Effector memory CD4-positive, alpha-beta T cell (primary cell): ENCODE measurements at regions not wholly inside any gene's neighbourhood (a gene's known extent, or its start where the extent isn't known, plus 50 kb on each side); places are given as distances from the start of the nearest gene placed in this dataset.

Source experiments
- DNase-seq, 3 donors: peaks; one replicate each; pipeline ENCODE4 v3.0.0-alpha.2; 2020
- H3K27ac ChIP-seq: 2 replicates; pipeline ENCODE4 v1.7.0; 2013; ENCODE audit warnings: mild to moderate bottlenecking, low read length, moderate library complexity; ENCODE audit not compliant: insufficient read depth, poor library complexity, severe bottlenecking
- H3K27me3 ChIP-seq: replicated peaks from 2 replicates; pipeline ENCODE4 v1.7.0; 2013; ENCODE audit warnings: mild to moderate bottlenecking, low read length; ENCODE audit not compliant: insufficient read depth, control insufficient read depth, poor library complexity, severe bottlenecking
- H3K36me3 ChIP-seq: 2 replicates; pipeline ENCODE4 v1.7.0; 2013; ENCODE audit warnings: mild to moderate bottlenecking, low read length, moderate library complexity; ENCODE audit not compliant: control insufficient read depth, insufficient read depth
- H3K4me1 ChIP-seq: 2 replicates; pipeline ENCODE4 v1.7.0; 2013; ENCODE audit warnings: low read length, mild to moderate bottlenecking; ENCODE audit not compliant: control insufficient read depth, insufficient read depth, poor library complexity, severe bottlenecking
- H3K4me3 ChIP-seq: 2 replicates; pipeline ENCODE4 v1.7.0; 2013; ENCODE audit warnings: low read length, low read depth, mild to moderate bottlenecking; ENCODE audit not compliant: insufficient read depth, poor library complexity, severe bottlenecking
- H3K9me3 ChIP-seq: 2 replicates; pipeline ENCODE4 v1.7.0; 2013; ENCODE audit warnings: mild to moderate bottlenecking, low read length, moderate library complexity; ENCODE audit not compliant: control insufficient read depth

DNA sequence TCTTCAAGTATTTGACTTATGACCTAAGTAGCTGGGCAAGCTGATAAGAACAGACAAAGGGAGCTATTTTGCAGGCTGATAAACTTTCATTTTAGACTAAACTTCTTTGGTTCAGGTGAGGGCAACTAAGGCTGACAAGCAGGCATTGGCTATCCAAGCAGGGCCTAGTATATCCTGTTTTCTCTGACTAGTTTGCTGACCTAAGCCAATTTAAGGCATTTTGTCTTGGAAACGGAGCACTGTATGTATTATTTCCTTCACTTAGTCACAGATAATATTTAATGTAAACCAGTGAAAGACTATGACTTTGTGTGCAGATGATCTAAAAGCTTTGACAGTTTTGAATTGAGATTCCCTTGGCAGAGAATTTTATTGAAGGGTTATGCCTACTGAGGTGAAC is 172.5 kb downstream of the POU4F1 start:
- DNase-seq: no peak
- no peak overlapping the region for H3K27ac ChIP-seq
- H3K4me1 ChIP-seq: no peaks in the 10 kb centered on the region
- H3K9me3 ChIP-seq: no peaks in the 10 kb centered on the region
- no peaks in the 10 kb centered on the region for H3K36me3 ChIP-seq
- H3K4me3 ChIP-seq: no peak overlapping the region
- H3K27me3 ChIP-seq: no peaks in the 10 kb centered on the region

DNA sequence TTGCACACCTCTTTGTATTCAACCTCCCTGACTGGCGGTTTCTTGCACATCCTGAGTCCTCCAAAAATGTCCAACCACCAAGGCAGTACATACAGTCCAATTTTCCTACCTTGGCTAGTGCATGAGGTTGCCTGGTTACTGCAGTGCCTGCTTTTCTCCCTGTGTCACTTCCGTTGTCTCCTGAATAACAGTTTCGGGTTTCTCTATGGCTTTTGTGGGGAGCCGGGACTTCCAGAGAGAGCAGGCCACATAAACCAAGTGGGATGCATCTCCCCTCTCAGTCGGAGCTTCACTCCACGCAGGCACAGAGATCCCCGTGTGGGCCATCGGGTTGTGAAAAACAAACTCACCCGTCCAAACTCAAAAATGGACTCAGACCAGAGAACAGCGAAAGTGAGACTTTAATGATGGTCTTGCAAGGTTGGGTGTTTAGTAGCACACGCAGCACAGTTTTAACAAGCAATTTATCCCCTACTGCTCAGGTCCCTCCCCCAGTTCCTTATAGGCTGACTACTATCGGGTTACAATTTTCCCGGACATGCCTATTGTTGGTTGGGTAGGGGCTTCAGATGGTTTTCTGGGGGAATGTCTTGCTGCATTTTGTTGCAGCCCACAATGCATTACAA is 173.1 kb downstream of the POU4F1 start:
- Histone ChIP-seq H3K27me3 (no peaks in the 10 kb centered on the region), H3K9me3 (no peaks in the 10 kb centered on the region), H3K27ac (no peak overlapping the region), H3K4me1 (no peaks in the 10 kb centered on the region), H3K36me3 (no peaks in the 10 kb centered on the region), H3K4me3 (no peak overlapping the region)
- DNase-seq: no peak

DNA sequence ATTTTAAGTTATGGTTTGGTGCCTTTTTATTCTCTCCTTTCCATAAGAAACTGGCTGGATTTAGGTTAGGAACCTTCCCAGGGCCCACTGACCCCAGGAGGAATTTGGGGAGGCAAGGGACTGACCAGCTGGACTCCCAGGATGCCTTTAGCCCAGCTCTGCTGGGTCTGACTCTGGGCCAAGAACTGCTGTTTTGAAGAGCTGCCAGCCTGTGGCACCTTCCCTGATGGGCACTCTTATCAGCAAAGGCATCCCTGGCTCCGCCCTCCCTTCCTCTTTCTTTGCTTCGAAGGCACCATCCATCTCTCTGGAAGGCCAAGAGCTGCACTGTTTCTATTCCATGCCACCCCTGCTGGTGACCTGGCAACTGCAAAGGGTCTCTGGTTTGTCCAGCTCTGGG is 174.7 kb downstream of the POU4F1 start:
- DNase-seq: no peak
- Histone ChIP-seq H3K4me3 (no peak overlapping the region), H3K9me3 (no peaks in the 10 kb centered on the region), H3K27me3 (no peaks in the 10 kb centered on the region), H3K36me3 (no peaks in the 10 kb centered on the region), H3K4me1 (no peaks in the 10 kb centered on the region), H3K27ac (no peak overlapping the region)

DNA sequence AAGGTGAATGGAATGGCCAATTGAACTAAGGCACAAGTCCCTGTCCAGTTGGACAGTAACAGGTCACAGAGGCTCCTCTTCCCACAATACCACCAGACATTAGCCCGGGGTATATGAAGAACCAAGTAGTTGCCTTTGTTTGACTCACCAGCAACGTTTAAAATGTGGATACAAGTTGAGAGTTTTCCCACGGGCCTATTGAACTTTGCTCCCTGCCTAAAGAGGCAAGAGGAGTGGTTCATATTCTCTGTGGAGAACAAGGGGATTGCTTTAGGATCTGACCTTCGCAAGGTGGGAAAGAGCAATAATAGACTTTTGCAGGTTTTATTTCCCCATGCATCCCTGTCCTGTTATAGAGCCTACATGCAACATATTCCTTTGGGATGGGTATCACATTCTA is 177.2 kb downstream of the POU4F1 start:
- H3K36me3 ChIP-seq: no peaks in the 10 kb centered on the region
- H3K4me1 ChIP-seq: no peaks in the 10 kb centered on the region
- no peak overlapping the region for H3K27ac ChIP-seq
- no peaks in the 10 kb centered on the region for H3K27me3 ChIP-seq
- H3K4me3 ChIP-seq: no peak overlapping the region
- DNase-seq: no peak
- H3K9me3 ChIP-seq: no peaks in the 10 kb centered on the region

DNA sequence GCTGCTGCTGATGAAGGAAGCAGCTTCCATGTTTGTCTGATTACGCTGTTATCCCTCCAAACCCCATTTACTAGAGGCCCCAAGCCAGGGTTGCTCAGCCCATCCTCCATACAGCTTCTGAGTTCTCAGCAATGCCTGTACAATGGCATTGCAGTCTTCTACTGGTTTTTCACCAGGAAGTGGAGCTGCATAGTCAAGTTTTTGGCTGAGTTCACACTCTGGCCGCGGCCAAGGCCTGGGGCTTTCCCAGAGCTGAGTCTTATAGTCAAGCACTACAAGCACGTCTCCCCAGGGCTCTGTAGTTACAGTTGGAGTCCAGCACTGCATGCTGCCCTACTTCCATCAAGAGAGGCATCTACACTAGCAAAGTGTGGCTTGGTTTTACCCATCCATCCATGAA is 182.5 kb downstream of the POU4F1 start:
- H3K36me3 ChIP-seq: no peaks in the 10 kb centered on the region
- H3K9me3 ChIP-seq: no peaks in the 10 kb centered on the region
- no peaks in the 10 kb centered on the region for H3K4me1 ChIP-seq
- no peaks in the 10 kb centered on the region for H3K27me3 ChIP-seq
- no peak for DNase-seq
- no peak overlapping the region for H3K4me3 ChIP-seq
- no peak overlapping the region for H3K27ac ChIP-seq

DNA sequence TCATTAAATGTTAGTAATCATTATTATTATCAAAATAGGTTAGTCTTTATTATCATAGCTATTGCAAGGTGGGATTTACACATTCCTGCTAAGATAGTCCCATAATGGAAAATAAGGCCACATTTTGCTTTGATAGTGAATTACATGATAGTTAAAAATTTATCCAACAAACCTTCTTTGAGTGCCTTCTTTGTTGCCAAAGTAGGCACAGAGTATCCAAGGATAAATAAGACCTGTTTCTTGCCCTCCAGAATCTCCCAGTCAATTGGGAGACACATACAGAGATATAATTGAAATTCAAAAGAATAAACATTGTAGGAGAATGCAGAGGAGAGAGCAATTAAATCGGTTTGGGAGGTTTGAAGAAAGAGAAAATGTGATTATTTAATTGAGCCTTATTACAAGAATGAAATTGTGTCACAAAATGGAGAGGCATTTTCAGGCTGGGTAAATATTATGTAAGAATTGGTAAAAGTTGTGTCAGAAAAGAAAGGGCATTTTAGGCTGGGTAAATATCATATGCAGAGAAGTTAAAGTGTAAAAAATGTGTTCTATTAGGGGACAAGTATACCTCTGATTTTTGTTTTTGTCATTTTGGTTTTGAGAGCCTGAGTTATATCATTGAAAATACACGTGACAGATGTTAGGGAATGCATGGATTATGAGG is 189.3 kb downstream of the POU4F1 start:
- H3K9me3 ChIP-seq: no peaks in the 10 kb centered on the region
- no peak overlapping the region for H3K27ac ChIP-seq
- DNase-seq: no peak
- H3K4me1 ChIP-seq: no peaks in the 10 kb centered on the region
- no peaks in the 10 kb centered on the region for H3K27me3 ChIP-seq
- no peaks in the 10 kb centered on the region for H3K36me3 ChIP-seq
- no peak overlapping the region for H3K4me3 ChIP-seq

DNA sequence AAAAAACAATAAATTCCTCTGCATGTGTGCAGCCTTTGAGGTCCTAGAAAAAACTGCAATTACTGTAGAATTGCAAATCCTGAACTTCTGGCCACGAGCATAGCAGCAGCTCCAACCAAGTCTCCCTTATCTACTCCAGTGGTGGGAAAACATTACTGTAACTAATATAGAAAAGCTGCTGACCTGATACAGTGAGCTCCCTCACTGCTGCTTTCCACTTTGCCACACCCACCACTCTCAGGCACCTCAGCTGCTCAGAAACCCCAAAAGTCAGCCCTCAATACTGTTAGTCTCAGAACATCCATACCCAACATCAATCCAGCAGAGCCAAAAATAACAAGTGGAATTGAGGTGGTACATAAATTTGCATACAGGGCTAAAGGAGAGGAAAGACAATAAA is 192.5 kb downstream of the POU4F1 start:
- DNase-seq: no peak
- Histone ChIP-seq H3K27me3 (no peaks in the 10 kb centered on the region), H3K4me1 (no peaks in the 10 kb centered on the region), H3K4me3 (no peak overlapping the region), H3K9me3 (no peaks in the 10 kb centered on the region), H3K27ac (no peak overlapping the region), H3K36me3 (no peaks in the 10 kb centered on the region)

DNA sequence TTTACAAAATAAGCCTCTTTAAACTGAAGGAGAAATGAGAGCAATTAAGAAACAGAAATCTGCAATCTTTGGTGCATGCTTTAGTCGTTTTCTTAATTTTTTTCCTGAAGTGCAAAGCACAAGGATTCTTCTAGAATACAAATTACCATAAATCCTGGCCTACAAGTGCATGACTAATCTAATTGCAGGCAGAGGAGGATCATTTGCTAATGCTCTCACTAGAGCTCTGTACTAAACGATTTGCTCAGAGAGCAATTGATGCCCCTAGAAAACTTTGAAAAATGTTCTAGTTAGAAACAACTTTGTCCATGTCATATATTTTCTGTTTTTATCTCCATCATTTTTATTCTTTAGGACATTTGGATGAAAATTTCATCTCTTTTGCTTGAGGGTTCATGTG is 193.2 kb downstream of the POU4F1 start:
- Histone ChIP-seq H3K27me3 (no peaks in the 10 kb centered on the region), H3K4me3 (no peak overlapping the region), H3K27ac (no peak overlapping the region), H3K36me3 (no peaks in the 10 kb centered on the region), H3K4me1 (no peaks in the 10 kb centered on the region), H3K9me3 (no peaks in the 10 kb centered on the region)
- DNase-seq: no peak

DNA sequence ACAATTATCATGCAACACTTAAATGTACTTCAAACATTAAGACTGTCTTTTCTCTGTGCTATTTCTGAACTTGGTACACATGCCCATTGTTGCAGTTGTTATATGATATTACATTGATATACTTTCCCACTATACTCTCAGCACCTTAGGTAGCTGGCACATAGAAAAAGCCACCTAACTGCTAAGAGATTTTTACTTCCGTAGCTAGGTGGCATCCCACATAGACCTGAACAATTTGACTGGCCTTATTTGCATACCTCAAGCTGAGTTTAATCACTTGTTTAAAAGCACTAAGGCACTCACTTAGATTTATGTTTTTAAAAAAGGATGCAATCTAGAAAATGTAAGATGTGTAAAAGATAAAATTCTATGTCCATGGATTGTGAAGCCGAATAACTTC is 194.2 kb downstream of the POU4F1 start:
- Histone ChIP-seq H3K27ac (no peak overlapping the region), H3K36me3 (no peaks in the 10 kb centered on the region), H3K27me3 (no peaks in the 10 kb centered on the region), H3K4me1 (no peaks in the 10 kb centered on the region), H3K4me3 (no peak overlapping the region), H3K9me3 (no peaks in the 10 kb centered on the region)
- DNase-seq: no peak

DNA sequence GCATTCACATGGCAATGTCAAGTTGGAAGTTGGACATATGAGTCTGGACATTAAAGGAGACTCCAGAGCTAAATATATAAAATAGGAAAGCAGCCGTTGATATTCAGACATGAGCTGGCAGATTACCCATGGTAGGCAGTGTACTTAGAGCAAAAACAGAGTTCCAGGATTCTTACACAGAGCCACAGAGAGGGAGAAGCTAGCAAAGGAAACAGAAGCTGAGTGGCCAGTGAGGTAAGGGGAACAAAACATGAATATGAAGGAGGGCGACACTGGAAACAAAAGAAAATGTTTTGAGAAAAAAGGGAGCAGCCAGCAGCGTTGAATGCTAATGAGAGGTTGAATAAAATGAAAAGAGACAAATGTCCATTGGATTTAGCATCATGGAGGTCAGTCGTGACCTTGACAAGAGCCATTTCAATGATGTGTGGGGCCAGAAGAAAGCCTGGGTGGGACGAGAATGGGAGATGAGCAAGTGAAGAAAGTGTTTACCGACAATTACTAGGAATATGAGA is 198.4 kb downstream of the POU4F1 start:
- H3K4me3 ChIP-seq: no peak overlapping the region
- no peaks in the 10 kb centered on the region for H3K9me3 ChIP-seq
- no peak for DNase-seq
- H3K27me3 ChIP-seq: no peaks in the 10 kb centered on the region
- no peak overlapping the region for H3K27ac ChIP-seq
- no peaks in the 10 kb centered on the region for H3K36me3 ChIP-seq
- H3K4me1 ChIP-seq: no peaks in the 10 kb centered on the region
